HG02678 (cell line): ENCODE measurements at regions not wholly inside any gene's neighbourhood (a gene's known extent, or its start where the extent isn't known, plus 50 kb on each side); places are given as distances from the start of the nearest gene placed in this dataset.

Experiments
- ATAC-seq: cut with Tn5 transposase; IDR thresholded peaks from one replicate; pipeline ENCODE4 v1.9.1; 2021; ENCODE audit warnings: mild to moderate bottlenecking, moderate library complexity; ENCODE audit not compliant: unreplicated experiment

GRCh38 chr12:64931321-64931720 lies 106.9 kb downstream of the TBC1D30 start:
- no peak for ATAC-seq

GRCh38 chr12:64931981-64932380 lies 107.5 kb downstream of the TBC1D30 start:
- no peak for ATAC-seq

GRCh38 chr12:64933791-64934190 lies 109.3 kb downstream of the TBC1D30 start:
- no peak for ATAC-seq

GRCh38 chr12:64937452-64937851 lies 113.0 kb downstream of the TBC1D30 start:
- ATAC-seq: no peak

- no peak for ATAC-seq
Observed at GRCh38 chr12:64938179-64938578, 113.7 kb downstream of the TBC1D30 start.

GRCh38 chr12:64943686-64944085 lies 119.2 kb downstream of the TBC1D30 start:
- peak; percentile 49 for ATAC-seq

GRCh38 chr12:64944966-64945365 lies 120.5 kb downstream of the TBC1D30 start:
- no peak for ATAC-seq

- ATAC-seq: no peak
Observed at GRCh38 chr12:64946132-64946829, 121.8 kb downstream of the TBC1D30 start.

GRCh38 chr12:64950711-64951298 lies 126.4 kb downstream of the TBC1D30 start:
- ATAC-seq: no peak

GRCh38 chr12:64951944-64952343 lies 127.5 kb downstream of the TBC1D30 start:
- no peak for ATAC-seq

- ATAC-seq: no peak
Observed at GRCh38 chr12:64955746-64956145, 131.3 kb downstream of the TBC1D30 start.

GRCh38 chr12:64965920-64966319 lies 141.5 kb downstream of the TBC1D30 start:
- no peak for ATAC-seq

GRCh38 chr12:64968989-64969819 lies 144.8 kb downstream of the TBC1D30 start:
- ATAC-seq: no peak

- no peak for ATAC-seq
Observed at GRCh38 chr12:64976131-64976530, 145.0 kb downstream of the WIF1 start.

GRCh38 chr12:64983771-64984278 lies 137.3 kb downstream of the WIF1 start:
- no peak for ATAC-seq

- no peak for ATAC-seq
Observed at GRCh38 chr12:64991121-64991611, 129.9 kb downstream of the WIF1 start.

- no peak for ATAC-seq
Observed at GRCh38 chr12:64992116-64992515, 129.0 kb downstream of the WIF1 start.

GRCh38 chr12:64992641-64993040 lies 128.5 kb downstream of the WIF1 start:
- no peak for ATAC-seq

- ATAC-seq: no peak
Observed at GRCh38 chr12:64993461-64993860, 127.6 kb downstream of the WIF1 start.

GRCh38 chr12:64995816-64996215 lies 125.3 kb downstream of the WIF1 start:
- no peak for ATAC-seq

GRCh38 chr12:64997858-64998257 lies 123.2 kb downstream of the WIF1 start:
- ATAC-seq: no peak
